Hepatocyte (in vitro differentiated cells): ENCODE measurements at regions not wholly inside any gene's neighbourhood (a gene's known extent, or its start where the extent isn't known, plus 50 kb on each side); places are given as distances from the start of the nearest gene placed in this dataset.

Source experiments
- CTCF ChIP-seq: fragments of 200-600 bp; sonication (generic); IDR thresholded peaks from 2 replicates; pipeline ENCODE4 v1.5.1; 2016; ENCODE audit warnings: antibody characterized with exemption, mild to moderate bottlenecking; ENCODE audit not compliant: poor library complexity
- EZH2phosphoT487 ChIP-seq: fragments of 200-600 bp; sonication (generic); IDR thresholded peaks from one replicate; pipeline ENCODE4 v1.6.1; 2018; ENCODE audit warnings: antibody characterized with exemption, mild to moderate bottlenecking, low read depth, moderate library complexity; ENCODE audit not compliant: unreplicated experiment, severe bottlenecking

GRCh38 chr4:85092536-85092935 is 126.0 kb upstream of the WDFY3 start:
- TF ChIP-seq CTCF (no peak), EZH2phosphoT487 (no peak)
